HEK293T (cell line): ENCODE measurements at regions not wholly inside any gene's neighbourhood (a gene's known extent, or its start where the extent isn't known, plus 50 kb on each side); places are given as distances from the start of the nearest gene placed in this dataset.
"Not testable (repeated sequence)": the region's sequence is repeated elsewhere in the genome, so short reads cannot be mapped to it uniquely, and the experiment has no call there.

ENCODE experiments used
- CTCF ChIA-PET: fragments of 350-600 bp; formaldehyde crosslinking; extraction: SDS; loops from one replicate; lab custom pipeline; 2021; ENCODE audit warnings: antibody characterized with exemption, inconsistent platforms; lab: Yijun Ruan, JAX
- POLR2A ChIA-PET: fragments of 350-600 bp; formaldehyde crosslinking; extraction: SDS; loops from one replicate; lab custom pipeline; 2020; ENCODE audit warnings: antibody characterized with exemption, inconsistent platforms; lab: Yijun Ruan, JAX
- DNase-seq: peaks from one replicate; pipeline ENCODE4 v3.0.0; 2012; ENCODE audit warnings: mixed read lengths; ENCODE audit errors: extremely low spot score
- ARNT ChIP-seq: fragments of 450-650 bp; IDR thresholded peaks from 2 replicates; pipeline ENCODE4 v1.6.1; 2017; ENCODE audit warnings: mild to moderate bottlenecking
- BHLHE40 ChIP-seq: fragments of 450-650 bp; IDR thresholded peaks from 2 replicates; pipeline ENCODE4 v1.6.1; 2016; ENCODE audit warnings: mild to moderate bottlenecking, moderate library complexity, borderline replicate concordance
- CTBP1 ChIP-seq: fragments of 450-650 bp; IDR thresholded peaks from 2 replicates; pipeline ENCODE4 v1.6.1; 2016; ENCODE audit warnings: borderline replicate concordance
- ELF4 ChIP-seq: fragments of 450-650 bp; IDR thresholded peaks from 2 replicates; pipeline ENCODE4 v1.6.1; 2017; ENCODE audit warnings: antibody characterized with exemption
- FOXA1 ChIP-seq: fragments of 450-650 bp; IDR thresholded peaks from 2 replicates; pipeline ENCODE4 v1.6.1; 2016; ENCODE audit warnings: mild to moderate bottlenecking
- FOXK2 ChIP-seq: fragments of 450-650 bp; IDR thresholded peaks from 2 replicates; pipeline ENCODE4 v1.6.1; 2016; ENCODE audit warnings: mild to moderate bottlenecking
- FOXM1 ChIP-seq: fragments of 450-650 bp; IDR thresholded peaks from 2 replicates; pipeline ENCODE4 v1.6.1; 2017; ENCODE audit warnings: mild to moderate bottlenecking, borderline replicate concordance
- HDGF ChIP-seq: fragments of 450-650 bp; IDR thresholded peaks from 2 replicates; pipeline ENCODE4 v1.6.1; 2017; ENCODE audit warnings: antibody characterized with exemption, borderline replicate concordance
- L3MBTL2 ChIP-seq: fragments of 450-650 bp; conservative IDR thresholded peaks from 2 replicates; pipeline ENCODE4 v1.6.1; 2016; ENCODE audit warnings: mild to moderate bottlenecking
- LEF1 ChIP-seq: fragments of 450-650 bp; IDR thresholded peaks from 2 replicates; pipeline ENCODE4 v1.6.1; 2017; ENCODE audit warnings: mild to moderate bottlenecking, borderline replicate concordance
- NFRKB ChIP-seq: fragments of 450-650 bp; IDR thresholded peaks from 2 replicates; pipeline ENCODE4 v1.6.1; 2016; ENCODE audit warnings: mild to moderate bottlenecking, moderate library complexity
- SP1 ChIP-seq: fragments of 450-650 bp; IDR thresholded peaks from 2 replicates; pipeline ENCODE4 v1.6.1; 2017
- SUZ12 ChIP-seq: fragments of 450-650 bp; IDR thresholded peaks from 2 replicates; pipeline ENCODE4 v1.6.1; 2016; ENCODE audit warnings: mild to moderate bottlenecking
- TARDBP ChIP-seq: fragments of 450-650 bp; IDR thresholded peaks from 2 replicates; pipeline ENCODE4 v1.6.1; 2016
- ZNF384 ChIP-seq: fragments of 450-650 bp; IDR thresholded peaks from 2 replicates; pipeline ENCODE4 v1.6.1; 2016
- TF ChIP-seq, protein P1 (sequence below): fragments of 450-650 bp; IDR thresholded peaks from 2 replicates; pipeline ENCODE4 v1.6.1; 2016

DNA sequence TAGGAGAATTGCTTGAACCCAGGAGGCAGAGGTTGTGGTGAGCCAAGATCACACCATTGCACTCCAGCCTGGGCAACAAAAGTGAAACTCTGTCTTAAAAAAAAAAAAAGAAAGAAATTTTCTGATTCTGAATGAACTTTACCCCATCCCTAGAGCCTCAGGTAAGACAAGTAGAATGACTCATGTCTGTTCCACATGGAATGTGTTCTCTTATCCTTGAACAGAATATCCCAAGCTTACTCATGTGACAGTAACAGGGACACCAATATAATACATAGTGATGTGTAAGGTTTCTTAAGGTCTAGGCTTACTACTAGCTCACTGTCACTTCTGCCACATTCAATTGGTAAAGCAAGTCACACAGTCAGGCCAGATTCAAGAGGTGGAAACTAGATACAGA lies 219.6 kb upstream of the BTBD3 start:
- DNase-seq = no peak
- TF ChIP-seq SUZ12 = no peak
- no peak for TF ChIP-seq BHLHE40
- no peak for TF ChIP-seq TARDBP
- no peak for TF ChIP-seq ARNT
- no peak for TF ChIP-seq CTBP1
- TF ChIP-seq LEF1 = no peak
- no peak for TF ChIP-seq SP1
- TF ChIP-seq FOXK2 = no peak
- TF ChIP-seq HDGF = no peak
- TF ChIP-seq FOXM1 = no peak
- no peak for TF ChIP-seq ZNF384
- no peak for TF ChIP-seq NFRKB
- CTCF ChIA-PET = no interaction called here
- POLR2A ChIA-PET = no interaction called here

DNA sequence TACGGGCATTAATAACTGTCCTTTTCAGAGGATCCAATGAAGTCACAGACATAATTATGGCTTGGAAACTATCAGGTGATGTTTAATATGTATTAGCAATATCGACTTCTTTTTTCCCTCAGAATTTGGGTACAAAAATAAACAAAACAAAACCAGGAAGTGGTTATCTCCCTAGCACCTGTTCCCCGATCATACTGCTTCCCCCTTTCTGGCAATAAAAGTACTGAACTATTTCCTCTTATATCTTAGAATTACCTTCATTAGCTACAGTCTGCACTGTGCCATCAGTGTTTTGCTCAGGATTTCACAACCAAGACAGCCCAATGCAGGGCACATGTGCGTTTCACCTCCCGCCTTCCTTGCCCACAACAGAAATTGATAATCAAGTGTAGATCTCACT lies 216.9 kb upstream of the BTBD3 start:
- POLR2A ChIA-PET = no interaction called here
- CTCF ChIA-PET = interaction anchor here (1.6 kb wide), 1 partner anchor 16 kb away, joined by 4 read pairs; no protein-coding TSS in a partner anchor
- TF ChIP-seq ZNF384 = no peak
- TF ChIP-seq SP1 = no peak
- TF ChIP-seq, protein P1, sequence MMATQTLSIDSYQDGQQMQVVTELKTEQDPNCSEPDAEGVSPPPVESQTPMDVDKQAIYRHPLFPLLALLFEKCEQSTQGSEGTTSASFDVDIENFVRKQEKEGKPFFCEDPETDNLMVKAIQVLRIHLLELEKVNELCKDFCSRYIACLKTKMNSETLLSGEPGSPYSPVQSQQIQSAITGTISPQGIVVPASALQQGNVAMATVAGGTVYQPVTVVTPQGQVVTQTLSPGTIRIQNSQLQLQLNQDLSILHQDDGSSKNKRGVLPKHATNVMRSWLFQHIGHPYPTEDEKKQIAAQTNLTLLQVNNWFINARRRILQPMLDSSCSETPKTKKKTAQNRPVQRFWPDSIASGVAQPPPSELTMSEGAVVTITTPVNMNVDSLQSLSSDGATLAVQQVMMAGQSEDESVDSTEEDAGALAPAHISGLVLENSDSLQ = no peak
- TF ChIP-seq SUZ12 = no peak
- TF ChIP-seq FOXM1 = no peak
- TF ChIP-seq FOXA1 = no peak
- TF ChIP-seq ARNT = no peak
- TF ChIP-seq HDGF = no peak
- TF ChIP-seq L3MBTL2 = no peak
- TF ChIP-seq LEF1 = no peak
- TF ChIP-seq NFRKB = no peak
- TF ChIP-seq ELF4 = no peak
- no peak for TF ChIP-seq CTBP1
- TF ChIP-seq TARDBP = no peak
- TF ChIP-seq FOXK2 = no peak
- TF ChIP-seq BHLHE40 = no peak
- no peak for DNase-seq

DNA sequence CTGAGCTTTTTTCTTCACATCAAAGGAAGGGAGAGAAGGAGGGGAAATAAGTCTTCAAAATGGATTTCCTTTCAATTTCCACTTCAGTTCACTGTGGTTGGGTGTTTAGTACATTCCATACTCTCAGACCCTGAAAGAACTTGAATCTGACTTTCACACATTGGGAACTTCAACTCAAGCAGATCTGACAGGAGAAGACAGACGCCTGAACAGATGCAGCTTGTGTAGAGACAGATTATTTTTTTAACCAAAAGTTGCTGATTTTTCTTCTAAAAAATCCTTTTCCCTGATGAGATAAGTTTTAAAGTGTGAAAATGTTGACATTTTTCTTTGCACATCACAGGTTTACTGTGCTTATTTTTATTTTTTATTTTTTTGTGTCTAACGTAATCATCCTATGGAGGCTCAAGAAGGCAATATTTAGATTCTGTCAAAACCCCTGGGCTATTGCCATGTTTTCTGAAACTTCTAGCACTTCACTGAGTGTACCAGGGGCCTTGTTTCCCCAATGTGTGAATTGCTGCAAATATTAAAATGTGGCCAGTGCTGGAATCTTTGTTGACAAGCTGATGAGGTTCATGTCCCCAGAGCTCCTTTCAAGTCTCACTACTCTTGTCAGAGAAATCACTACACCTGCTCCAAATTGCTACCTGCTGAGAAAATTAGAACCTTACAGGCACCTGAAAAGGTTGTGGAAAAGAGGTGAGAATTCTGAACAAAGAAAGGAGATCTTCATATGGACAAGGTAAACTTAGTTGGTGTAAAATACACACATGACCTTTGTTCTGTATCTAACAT lies 214.8 kb upstream of the BTBD3 start:
- TF ChIP-seq LEF1 (no peak), L3MBTL2 (no peak), FOXM1 (no peak), FOXK2 (no peak), HDGF (no peak), ELF4 (no peak), CTBP1 (no peak), BHLHE40 (no peak), ZNF384 (no peak), SUZ12 (no peak), TARDBP (no peak)
- TF ChIP-seq, protein P1 = no peak
- DNase-seq = no peak
- ChIA-PET CTCF (no interaction called here), POLR2A (no interaction called here)

DNA sequence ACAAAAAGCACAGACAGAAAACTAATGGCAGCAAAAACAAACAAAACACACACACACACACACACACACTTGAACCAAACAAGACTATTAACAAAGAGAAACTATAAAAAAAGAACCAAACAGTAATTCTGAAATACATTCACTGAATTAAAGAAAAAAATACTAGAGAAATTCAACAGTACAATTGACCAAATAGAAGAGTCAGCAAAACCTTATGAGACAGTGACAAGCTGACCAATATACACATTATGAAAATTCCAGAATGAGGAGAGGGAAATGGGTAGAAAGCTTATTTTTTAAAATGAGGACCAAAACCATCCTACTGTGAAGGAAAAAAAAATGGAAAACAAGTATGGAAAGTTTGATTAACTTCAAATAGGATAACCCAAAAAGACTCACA lies 212.2 kb upstream of the BTBD3 start:
- TF ChIP-seq NFRKB = no peak
- no peak for TF ChIP-seq SP1
- TF ChIP-seq, protein P1 = no peak
- no peak for TF ChIP-seq CTBP1
- no peak for TF ChIP-seq ARNT
- TF ChIP-seq SUZ12 = no peak
- no peak for TF ChIP-seq FOXK2
- TF ChIP-seq ZNF384 = no peak
- no peak for TF ChIP-seq L3MBTL2
- no peak for TF ChIP-seq FOXM1
- TF ChIP-seq ELF4 = no peak
- no peak for TF ChIP-seq BHLHE40
- no peak for TF ChIP-seq FOXA1
- TF ChIP-seq HDGF = no peak
- TF ChIP-seq TARDBP = no peak
- no peak for TF ChIP-seq LEF1
- DNase-seq = no peak
- ChIA-PET CTCF (no interaction called here), POLR2A (no interaction called here)

DNA sequence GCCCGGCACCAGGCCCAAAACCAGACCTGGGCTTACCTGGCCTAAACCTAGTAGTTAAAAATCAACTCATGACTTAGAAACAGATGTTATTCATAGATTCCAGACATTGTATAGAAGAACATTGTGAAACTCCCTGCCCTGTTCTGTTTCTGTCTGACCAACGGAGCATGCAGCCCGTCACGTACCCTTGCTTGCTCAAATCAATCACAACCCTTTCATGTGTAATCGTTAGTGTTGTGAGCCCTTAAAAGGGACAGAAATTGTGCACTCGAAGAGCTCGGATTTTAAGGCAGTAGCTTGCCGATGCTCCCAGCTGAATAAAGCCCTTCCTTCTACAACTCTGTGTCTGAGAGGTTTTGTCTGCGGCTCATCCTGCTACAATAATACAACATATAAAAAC lies 209.5 kb upstream of the BTBD3 start:
- CTCF ChIA-PET, POLR2A ChIA-PET, DNase-seq: not testable (repeated sequence)

- POLR2A ChIA-PET = no interaction called here
- no peak for DNase-seq
- CTCF ChIA-PET = interaction anchor here (0.6 kb wide), 1 partner anchor 26 kb away, joined by 3 read pairs; no protein-coding TSS in a partner anchor
- no peak for TF ChIP-seq HDGF
- TF ChIP-seq ARNT = no peak
- no peak for TF ChIP-seq ZNF384
- no peak for TF ChIP-seq SP1
- TF ChIP-seq SUZ12 = no peak
- TF ChIP-seq TARDBP = no peak
- TF ChIP-seq NFRKB = no peak
- no peak for TF ChIP-seq CTBP1
- TF ChIP-seq FOXM1 = no peak
- no peak for TF ChIP-seq FOXK2
- no peak for TF ChIP-seq LEF1
- no peak for TF ChIP-seq L3MBTL2
- no peak for TF ChIP-seq BHLHE40
Observed at GRCh38 chr20:11711214-11711613, 206.5 kb upstream of the BTBD3 start.
